ENCODE measurements at regions not wholly inside any gene's neighbourhood (a gene's known extent, or its start where the extent isn't known, plus 50 kb on each side); places are given as distances from the start of the nearest gene placed in this dataset.

GRCh38 chr18:56157541-56157940 lies 480.9 kb downstream of the TXNL1 start:
- H3K27me3 ChIP-seq = no peaks in the 10 kb centered on the region
- no peak overlapping the region for H3K27ac ChIP-seq
- no peak overlapping the region for H3K4me3 ChIP-seq
- no peak for DNase-seq
- no peaks in the 10 kb centered on the region for H3K4me1 ChIP-seq (ENCODE audit: insufficient read depth)
- no peaks in the 10 kb centered on the region for H3K36me3 ChIP-seq
- intact Hi-C loops (cut with DNase I) = no loop called here
- TF ChIP-seq, protein P1, sequence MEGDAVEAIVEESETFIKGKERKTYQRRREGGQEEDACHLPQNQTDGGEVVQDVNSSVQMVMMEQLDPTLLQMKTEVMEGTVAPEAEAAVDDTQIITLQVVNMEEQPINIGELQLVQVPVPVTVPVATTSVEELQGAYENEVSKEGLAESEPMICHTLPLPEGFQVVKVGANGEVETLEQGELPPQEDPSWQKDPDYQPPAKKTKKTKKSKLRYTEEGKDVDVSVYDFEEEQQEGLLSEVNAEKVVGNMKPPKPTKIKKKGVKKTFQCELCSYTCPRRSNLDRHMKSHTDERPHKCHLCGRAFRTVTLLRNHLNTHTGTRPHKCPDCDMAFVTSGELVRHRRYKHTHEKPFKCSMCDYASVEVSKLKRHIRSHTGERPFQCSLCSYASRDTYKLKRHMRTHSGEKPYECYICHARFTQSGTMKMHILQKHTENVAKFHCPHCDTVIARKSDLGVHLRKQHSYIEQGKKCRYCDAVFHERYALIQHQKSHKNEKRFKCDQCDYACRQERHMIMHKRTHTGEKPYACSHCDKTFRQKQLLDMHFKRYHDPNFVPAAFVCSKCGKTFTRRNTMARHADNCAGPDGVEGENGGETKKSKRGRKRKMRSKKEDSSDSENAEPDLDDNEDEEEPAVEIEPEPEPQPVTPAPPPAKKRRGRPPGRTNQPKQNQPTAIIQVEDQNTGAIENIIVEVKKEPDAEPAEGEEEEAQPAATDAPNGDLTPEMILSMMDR (IDR thresholded peaks at IDR 0.05) = no peak
- no peak for TF ChIP-seq EP300 (IDR thresholded peaks at IDR 0.05)
- no peak for TF ChIP-seq POLR2A (IDR thresholded peaks at IDR 0.05)
- H3K9me3 ChIP-seq = no peaks in the 10 kb centered on the region

DNA sequence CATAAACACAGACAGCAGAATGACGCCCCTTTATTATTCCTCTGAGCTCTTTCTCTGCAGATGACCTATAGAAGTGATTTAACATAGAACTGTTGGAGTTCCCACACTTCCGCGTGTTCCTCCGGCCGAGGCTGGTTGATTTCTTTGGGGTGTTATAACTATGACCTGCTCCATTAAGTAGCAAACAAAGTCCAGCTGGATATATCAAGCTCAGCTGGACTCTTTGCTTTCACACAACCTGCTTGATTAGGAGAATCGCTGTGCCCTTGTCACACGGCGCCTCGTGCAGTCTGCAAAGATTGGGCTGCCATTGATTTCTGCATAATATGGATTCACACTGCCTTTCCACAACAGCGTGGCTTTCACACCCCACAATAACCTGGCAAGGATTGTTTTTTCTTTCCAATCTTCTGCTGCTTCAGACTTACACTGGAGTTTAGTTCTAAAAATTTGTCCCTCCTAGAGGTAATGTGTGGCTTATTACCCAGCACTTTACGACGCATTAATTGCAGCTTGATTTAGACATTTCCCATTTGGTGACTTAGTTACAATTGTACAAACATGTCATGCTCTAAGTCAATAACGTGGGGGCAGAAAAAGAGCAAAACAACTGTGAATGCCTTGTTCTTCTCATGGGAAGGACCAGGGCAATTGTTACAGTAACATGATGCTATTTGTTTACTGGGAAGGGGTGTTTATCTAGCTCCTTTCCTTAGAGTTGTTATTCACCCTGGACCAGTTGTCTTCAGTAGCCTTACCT lies 485.7 kb downstream of the TXNL1 start:
- TF ChIP-seq, protein P1 (IDR thresholded peaks at IDR 0.05) = no peak
- TF ChIP-seq POLR2A (IDR thresholded peaks at IDR 0.05) = no peak
- TF ChIP-seq EP300 (IDR thresholded peaks at IDR 0.05) = no peak
- intact Hi-C loops (cut with DNase I) = no loop called here
- 64 to 74% (median 65%) methylated on average over 13 of the region's 13 CpGs for WGBS, 3 donors
- Histone ChIP-seq H3K9me3 (no peaks in the 10 kb centered on the region), H3K4me3 (no peak overlapping the region), H3K27ac (no peak overlapping the region), H3K27me3 (no peaks in the 10 kb centered on the region), H3K36me3 (no peaks in the 10 kb centered on the region), H3K4me1 (ENCODE audit: insufficient read depth) (no peaks in the 10 kb centered on the region)
- DNase-seq = no peak

- DNase-seq = no peak
- Histone ChIP-seq H3K27me3 (no peaks in the 10 kb centered on the region), H3K4me3 (no peak overlapping the region), H3K4me1 (ENCODE audit: insufficient read depth) (no peaks in the 10 kb centered on the region), H3K27ac (no peak overlapping the region), H3K36me3 (no peaks in the 10 kb centered on the region), H3K9me3 (no peaks in the 10 kb centered on the region)
- intact Hi-C loops (cut with DNase I) = no loop called here
- TF ChIP-seq POLR2A (IDR thresholded peaks at IDR 0.05) = no peak
- TF ChIP-seq EP300 (IDR thresholded peaks at IDR 0.05) = no peak
- TF ChIP-seq, protein P1 (IDR thresholded peaks at IDR 0.05) = no peak
Observed at GRCh38 chr18:56148373-56148772, 490.0 kb downstream of the TXNL1 start.

DNA sequence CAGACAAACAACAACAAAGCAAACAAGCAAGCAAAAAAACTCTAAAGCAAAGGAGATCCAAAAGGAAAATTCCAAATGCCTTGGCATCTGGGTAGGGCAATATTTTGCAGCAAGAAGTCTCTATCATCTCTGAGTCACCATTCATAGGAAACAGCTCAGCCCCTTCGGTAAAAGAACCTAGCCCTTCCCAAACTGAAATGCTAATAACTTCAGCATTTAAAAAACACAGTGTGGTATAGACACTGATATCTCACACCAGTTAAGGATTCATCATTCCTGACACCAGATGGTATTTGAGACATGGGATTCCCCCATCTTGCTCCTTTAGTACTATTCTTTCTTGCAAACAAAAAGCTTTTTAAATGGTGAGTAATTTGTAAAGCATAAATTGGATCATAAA lies 491.8 kb downstream of the TXNL1 start:
- WGBS, 3 donors = 56 to 64% (median 64%) methylated on average over 1 of the region's 1 CpG
- H3K4me3 ChIP-seq = no peak overlapping the region
- H3K27me3 ChIP-seq = no peaks in the 10 kb centered on the region
- no peak overlapping the region for H3K27ac ChIP-seq
- H3K4me1 ChIP-seq (ENCODE audit: insufficient read depth) = no peaks in the 10 kb centered on the region
- no peaks in the 10 kb centered on the region for H3K9me3 ChIP-seq
- no peak for DNase-seq
- TF ChIP-seq, protein P1 (IDR thresholded peaks at IDR 0.05) = no peak
- TF ChIP-seq EP300 (IDR thresholded peaks at IDR 0.05) = no peak
- no peak for TF ChIP-seq POLR2A (IDR thresholded peaks at IDR 0.05)
- no peaks in the 10 kb centered on the region for H3K36me3 ChIP-seq
- intact Hi-C loops (cut with DNase I) = no loop called here

All from ovary (tissue), 7 donors.